Endothelial cell of hepatic sinusoid (primary cell): ENCODE measurements at regions not wholly inside any gene's neighbourhood (a gene's known extent, or its start where the extent isn't known, plus 50 kb on each side); places are given as distances from the start of the nearest gene placed in this dataset.

Experiments
- in situ Hi-C: cut with HindIII; loops from 2 replicates; pipeline ENCODE4 v1.10.0; 2017; ENCODE audit warnings: low sequenced_read_pairs

DNA sequence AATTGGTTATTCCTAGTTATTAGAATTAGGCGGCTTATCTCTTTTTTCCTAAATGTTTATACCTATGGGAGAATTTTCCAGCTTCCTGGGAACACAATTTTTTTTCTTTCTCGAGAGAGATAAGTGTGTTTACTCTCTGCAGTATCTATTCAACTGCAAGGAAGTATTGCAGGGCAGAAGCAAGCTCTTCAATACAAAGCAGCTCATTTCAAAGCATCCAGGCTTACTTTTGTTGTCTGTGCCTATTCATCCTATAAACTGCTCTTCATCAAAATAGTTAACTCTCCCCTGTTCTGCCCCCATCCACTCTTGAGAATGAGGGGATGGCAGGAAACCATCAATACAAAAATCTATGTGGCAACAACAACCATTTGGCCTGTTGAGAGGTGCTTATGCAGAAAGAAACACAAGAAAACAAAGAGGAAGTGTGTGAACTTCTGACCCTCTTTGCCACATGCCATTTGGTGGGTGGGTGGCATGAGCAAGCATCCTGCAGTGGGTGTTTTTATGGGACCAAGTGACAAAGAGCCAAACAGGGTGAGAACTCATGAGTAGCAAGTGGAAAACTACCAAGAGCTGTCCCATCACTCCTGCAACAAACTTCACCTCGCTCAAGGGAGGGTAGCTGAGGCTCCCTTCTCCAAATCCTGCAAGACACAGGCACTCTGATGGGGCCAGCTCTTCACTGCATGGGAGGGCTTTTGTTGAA lies 50.6 kb upstream of the MRPS6 start:
- in situ Hi-C loops = no loop called here

DNA sequence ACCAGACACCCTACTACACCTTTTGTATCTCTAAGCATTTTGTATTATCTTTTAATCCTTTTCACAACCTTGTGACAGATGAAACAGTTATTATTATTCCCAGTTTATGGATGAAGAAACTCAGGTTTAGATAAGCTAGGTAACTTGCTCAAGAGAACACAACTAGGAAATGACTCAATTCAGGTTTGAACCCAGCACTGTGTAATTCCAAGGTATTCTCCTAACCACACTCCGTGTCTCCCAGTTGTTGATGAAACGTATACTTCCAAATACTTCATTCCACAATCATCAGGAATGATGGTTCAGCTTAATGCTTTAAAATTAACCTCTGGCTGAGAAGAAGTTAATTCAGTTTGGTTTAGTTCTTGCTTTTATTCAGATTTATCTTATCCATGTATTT lies 51.7 kb upstream of the MRPS6 start:
- in situ Hi-C loops = no loop called here

DNA sequence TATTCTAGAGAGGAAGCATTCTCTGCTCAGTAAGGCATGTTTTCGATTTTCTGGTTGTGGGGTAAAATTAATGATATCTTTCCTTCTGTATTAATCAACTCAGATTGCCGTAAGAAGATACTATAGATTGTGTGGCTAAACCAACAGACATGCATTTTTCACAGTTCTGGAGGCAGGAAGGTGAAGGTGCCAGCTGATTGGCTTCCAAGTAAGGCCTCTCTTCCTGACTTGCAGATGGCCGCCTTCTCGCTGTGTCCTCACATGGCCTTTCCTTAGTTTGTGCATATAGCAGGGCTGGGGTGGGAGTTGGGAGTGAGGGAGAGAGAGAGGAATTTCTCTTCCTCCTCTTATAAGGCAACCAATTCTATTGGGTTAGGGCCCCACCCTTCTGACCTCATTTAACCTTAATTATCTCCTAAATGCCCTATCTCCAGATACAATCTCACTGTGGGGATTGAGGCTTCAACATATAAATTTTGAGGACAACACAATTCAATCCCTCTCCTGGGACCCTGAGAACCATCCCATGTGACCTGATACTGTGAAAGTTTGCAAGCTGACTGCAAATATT lies 52.3 kb upstream of the MRPS6 start:
- in situ Hi-C loops = no loop called here

DNA sequence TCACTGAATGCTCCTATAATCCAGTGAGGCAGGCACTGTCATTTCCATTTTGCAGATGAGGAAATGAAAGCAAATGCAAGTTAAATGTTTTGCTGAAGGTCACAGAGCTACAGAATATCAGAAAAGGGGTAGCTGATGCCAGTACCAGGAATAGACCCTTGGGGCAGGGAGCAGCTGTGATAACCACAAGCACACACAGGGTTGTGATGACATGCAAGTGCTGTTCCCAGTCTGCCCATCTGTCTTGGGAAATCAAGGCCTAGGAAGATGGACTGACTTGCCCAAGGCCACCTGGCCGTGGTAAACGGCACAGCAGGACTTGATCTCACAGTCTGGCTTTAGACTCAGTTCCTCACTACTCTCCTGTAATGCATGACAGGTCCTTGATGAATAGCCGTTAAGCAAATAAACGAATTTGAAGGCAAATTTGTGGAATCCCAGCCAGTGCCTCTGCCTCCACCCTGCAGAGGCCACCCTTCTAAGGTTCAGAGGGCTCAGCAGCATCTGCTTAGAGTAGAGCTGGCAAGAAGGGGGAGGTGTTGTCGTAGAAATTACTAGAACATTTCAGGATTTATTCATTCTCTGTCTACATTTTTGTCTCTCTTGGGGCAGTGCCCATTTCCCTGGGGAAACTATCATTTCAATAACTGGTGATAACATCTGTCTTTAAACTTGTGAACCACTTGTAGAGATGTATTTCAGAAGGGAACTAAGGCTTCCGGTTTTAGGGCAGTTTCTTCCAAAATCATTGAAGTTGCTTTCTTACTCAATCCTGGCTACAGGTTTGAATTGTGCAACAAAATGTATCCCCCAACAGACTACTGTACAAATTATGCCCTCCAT lies 53.2 kb upstream of the MRPS6 start:
- in situ Hi-C loops = no loop called here

DNA sequence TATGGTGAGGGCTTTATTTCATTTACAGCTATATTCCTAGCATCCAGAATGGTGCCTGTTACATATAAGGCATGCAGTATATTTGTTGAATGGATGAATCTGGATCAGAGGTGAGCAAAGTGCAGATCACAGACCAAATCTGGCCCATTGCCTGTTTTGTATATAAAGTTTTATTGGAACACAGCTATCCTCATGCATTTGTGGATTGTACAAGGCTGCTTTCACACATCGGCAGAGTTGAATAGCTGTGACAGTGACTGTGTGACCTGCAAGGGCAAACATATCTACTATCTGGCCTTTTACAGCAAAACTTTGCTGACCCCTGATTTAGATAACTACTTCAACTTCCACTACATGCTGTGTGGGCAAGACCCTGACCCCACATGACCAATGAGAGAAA lies 54.0 kb upstream of the MRPS6 start:
- in situ Hi-C loops = no loop called here

DNA sequence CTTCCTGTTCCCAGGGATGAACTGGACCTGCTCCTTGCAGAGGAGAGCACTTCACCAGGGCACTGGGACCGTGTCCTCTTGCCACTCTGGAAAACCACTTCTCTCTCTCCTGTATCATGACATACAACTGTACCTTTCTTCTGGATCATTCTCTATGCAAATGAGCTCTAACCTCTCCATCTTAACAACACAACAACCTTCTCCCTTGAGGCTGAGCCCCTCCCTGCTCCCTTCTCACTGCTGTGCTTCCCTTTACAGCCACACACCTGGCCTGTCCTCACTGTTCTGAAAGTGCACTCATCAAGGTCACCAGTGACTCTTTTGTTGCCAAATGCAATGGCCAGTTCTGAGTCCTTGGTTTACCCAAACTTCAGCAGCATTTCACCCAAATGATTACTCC lies 54.5 kb upstream of the MRPS6 start:
- in situ Hi-C loops = no loop called here

DNA sequence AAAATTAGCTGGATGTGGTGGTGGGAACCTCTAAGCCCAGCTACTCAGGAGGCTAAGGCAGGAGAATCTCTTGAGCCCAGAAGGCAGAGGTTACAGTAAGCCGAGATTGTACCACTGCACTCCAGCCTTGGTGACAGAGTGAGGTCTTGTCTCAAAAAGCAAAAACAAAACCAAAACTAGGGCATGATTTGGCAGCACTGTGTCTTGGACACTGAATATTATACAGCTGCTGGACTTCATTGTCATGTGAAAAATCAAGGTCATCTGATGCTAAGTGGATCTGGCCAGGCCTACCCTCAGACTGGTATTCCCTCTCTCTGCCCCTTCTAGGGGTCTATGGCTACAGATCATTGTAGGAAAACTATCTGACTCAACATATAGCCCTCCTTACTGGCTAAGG lies 55.2 kb upstream of the MRPS6 start:
- in situ Hi-C loops = no loop called here

DNA sequence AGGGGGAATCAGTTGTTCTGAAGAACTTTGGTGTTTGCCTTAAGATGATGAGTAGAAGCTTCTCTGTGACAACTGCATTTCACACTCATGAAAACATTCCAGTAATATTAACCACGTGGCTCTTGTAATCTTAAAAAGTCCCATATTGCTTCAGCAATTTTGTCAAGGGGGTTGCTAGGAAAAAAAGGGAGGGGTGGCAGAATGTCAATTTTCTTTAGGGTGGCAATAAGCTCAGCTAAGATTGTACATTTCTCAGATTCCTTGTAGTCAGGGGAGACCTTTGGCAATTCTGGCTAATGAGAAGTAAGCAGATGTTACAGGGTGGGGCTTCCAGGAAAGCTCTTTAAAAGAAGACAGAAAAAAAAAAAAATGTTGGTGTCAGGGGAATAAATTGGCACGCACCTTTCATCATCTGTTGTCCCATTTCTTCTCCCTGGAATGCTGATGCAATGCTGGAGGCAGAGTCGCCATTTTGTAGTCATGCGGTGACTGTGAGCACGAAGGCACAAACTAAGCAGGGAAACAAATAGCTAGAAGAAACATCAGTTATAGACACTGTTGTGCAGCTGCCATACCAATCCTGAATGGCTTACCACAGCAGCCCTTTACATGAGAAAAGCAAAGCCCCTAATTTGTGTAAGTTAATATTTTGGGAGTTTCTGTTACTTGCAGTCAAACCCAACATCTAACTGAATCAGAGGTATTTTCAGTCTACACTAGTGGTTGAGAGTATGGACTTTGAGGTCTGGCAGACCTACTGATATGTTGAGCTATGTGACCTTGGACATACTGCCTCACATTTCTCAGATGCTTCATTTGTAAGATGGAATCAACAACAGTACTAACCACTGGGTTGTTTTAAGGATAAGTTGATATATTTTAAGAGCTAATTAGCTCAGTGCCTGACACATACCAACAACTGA lies 56.1 kb upstream of the MRPS6 start:
- in situ Hi-C loops = no loop called here

DNA sequence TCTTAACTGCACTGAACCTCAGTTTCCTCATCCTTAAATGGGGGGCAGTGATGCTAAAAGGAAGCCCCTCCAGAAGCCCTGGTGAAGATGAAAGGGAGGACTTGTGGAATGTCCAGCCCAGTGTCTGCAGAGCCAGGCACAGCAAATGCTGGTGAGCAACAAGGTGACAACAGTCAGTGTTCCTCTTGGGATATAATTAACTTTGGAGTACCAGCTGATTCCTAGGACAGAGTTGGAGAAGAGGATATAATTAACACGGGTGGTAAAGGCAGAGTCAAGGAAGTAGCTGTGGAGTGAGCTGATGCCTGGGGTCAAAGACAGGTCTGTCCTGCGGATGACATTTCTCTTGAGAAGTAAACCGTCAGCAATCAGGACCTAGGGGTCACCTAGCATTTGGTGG lies 60.7 kb upstream of the MRPS6 start:
- in situ Hi-C loops = no loop called here

DNA sequence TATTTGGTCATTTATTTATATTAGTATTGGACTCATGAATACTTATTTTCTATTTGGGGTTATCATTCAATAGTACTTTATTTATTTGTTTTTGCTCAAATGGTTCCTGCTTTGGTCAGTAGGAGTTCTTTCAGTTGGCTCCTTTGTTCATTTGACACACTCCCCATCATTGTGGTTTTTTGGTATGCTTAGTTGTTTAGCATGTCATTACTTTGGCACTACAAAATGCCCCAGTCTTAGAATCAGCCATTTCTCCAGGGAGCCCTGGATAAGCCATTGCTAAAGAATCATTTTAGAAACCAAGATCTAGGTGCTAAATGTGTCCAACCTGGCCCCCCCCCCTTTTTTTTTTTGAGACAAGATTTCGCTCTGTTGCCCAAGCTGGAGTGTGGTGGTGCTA lies 61.7 kb upstream of the MRPS6 start:
- in situ Hi-C loops = no loop called here

DNA sequence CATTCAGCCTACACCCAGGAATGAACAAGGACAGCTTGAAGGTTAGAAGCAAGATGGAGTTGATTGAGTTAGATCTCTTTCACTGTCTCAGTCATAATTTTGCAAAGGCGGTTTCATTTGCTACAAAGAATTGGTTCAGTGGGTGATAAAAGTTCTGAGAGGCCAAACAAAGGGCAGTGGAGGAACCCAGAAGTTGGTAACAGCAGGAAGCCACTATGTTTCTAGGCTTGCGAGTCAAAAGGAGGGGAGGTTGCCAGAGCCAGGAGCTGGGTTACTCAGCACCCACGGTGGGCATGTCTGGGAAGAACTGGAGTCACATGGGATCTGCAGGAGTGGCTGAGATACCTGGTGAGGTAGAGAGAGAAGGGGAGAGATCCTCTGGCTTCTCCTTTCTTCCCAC lies 64.2 kb upstream of the MRPS6 start:
- in situ Hi-C loops = no loop called here

DNA sequence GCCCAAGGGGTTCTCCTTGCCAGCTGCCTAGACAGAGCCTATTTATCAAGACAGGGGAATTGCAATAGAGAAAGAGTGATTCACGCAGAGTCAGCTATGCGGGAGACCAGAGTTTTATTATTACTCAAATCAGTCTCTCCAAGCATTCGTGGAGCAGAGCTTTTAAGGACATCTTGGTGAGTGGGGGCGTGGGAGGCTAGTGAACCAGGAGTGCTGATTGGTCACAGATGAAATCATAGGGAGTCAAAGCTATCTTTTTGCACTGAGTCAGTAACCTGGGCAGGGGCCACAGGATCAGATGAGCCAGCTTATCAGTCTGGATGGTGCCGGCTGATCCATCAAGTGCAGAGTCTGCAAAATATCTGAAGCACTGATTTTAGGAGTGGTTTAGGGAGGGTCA lies 64.8 kb upstream of the MRPS6 start:
- in situ Hi-C loops = no loop called here

DNA sequence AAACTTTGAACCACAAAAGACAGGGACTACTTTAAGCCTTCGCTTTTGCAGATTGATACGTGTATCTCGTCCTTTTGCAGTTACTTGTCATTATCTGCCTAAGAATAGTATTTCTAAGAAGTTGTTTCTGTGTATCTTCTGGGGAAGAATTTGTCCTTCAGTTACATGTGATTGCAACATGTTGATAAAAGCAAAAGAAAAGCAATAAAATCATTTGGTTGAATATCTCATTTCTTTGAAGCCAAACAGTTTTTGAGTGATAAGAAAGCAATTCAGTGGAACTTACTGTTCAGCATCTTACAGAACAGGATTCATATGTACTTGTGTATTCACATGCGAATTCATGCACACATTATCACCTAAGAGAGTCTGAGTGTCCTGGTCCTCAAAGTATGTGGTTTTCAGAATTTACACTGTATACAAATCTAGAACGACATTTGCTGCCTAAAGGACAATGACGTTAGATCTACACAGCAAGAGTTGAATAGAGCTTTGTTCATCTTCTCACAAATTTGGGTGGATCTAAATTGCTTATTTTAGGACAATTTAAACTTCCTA lies 66.7 kb upstream of the MRPS6 start:
- in situ Hi-C loops = no loop called here

DNA sequence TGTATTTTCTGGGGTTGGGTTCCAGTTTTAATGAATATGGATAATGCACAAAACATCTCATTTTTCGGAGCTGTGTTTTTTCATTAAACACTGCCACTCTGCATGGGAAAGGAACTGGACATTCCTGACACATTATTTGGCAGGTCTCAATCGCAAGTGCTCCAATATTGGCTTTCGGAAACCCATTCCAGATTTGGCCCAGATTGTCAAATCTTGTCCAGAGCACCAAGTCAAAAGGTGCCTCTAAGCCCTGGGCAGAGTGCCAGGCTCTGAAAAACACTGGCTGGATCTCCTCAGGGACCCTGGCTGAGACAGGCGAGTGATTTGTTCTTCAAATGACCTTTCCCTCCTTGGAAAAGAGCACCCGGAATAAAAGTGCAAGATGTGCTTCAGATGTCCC lies 68.4 kb upstream of the MRPS6 start:
- in situ Hi-C loops = no loop called here

DNA sequence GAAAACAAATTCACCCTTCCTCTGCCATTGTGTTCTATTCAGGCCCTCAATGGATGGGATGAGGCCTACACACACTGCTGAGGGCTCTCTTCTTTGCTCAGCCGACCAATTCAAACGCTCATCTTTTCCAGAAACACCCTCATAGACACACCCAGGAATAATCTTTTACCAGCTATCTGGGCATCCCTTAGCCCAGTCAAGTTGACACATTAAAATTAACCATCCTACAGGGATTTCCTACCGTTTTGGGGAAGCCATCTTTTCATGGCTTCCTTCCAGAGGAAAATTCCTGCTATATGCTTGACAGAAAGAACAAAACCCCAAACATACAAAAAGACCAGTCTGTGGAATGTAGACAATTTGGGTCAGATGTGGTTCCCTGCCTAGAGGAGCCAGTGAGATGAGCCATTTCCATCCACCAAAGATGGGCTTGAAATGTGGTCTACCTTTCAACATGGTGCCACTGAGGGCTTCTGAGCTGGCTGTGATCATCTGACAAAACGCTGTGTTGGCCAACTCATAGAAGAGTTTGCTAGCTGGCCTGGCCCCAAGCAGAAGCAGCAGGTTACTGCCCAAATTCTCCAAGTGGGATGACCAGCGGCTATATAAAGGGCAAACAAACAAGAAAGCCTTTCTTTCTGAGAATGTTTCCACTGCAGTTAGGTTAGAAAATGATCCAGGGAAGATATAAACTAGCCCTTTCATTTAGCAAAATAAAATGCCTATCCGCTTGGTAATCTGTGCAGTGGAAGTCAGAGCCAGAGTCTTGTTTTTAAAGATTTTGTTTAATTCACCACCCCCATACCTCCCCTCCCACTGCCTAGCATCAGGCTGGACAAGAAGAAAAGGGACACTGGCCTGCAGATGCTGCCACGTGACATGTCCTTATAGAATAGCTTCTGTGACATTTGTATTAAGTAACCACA lies 69.1 kb upstream of the MRPS6 start:
- in situ Hi-C loops = no loop called here

DNA sequence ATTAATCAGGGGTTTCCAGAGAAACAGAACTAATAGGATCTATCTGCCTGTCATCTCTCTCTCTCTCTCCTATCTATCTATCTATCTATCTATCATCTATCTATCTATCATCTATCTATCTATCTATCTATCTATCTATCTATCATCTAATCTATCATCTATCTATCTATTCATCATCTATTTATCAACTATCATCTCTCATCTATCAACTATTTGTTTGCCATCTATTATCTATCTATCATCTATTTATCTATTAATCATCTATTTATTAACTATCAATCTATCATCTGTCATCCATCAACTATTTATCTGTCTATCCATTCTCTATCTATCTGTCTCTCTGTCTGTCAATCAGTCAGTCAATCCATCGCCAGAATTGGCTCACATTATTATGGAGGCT lies 70.0 kb upstream of the MRPS6 start:
- in situ Hi-C loops = no loop called here

DNA sequence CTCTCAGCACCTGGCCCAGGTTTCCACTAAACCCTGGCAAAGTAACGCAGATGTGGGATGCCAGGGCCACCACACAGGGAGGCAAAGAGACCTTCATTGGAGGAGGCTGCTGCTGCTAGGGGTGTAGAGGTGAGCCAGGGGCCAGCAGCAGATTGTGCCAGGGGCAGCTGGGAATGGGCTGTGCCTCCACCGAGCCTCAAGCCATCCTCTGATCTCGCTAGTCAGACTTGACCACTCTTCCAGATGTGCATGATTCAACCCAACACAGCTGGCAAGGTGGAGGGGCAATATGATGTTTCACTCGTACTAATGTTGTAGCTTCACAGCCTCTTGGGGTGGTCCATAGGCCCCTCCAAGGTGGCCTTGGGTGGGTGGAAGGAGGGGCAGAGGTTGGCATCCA lies 73.0 kb upstream of the MRPS6 start:
- in situ Hi-C loops = no loop called here

DNA sequence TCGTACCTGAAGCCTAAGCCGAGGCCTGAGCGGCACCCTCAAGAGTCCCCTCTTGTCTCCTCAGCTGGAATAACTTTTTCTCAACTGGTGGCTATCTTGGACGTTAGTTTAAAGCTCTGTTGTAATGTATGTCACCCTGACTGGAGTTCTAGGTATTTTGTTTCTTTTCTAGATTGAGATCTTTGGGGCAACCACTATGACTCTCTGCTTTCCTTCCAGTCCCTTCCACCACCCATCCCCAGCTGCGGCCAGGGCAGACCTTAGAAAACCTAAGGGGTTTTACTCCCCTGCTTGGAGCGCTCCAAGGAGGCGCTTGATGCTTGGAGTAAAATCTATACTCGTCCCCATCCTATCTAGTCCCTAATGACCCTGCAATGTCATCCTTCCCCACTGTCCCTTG lies 74.6 kb upstream of the MRPS6 start:
- in situ Hi-C loops = no loop called here

DNA sequence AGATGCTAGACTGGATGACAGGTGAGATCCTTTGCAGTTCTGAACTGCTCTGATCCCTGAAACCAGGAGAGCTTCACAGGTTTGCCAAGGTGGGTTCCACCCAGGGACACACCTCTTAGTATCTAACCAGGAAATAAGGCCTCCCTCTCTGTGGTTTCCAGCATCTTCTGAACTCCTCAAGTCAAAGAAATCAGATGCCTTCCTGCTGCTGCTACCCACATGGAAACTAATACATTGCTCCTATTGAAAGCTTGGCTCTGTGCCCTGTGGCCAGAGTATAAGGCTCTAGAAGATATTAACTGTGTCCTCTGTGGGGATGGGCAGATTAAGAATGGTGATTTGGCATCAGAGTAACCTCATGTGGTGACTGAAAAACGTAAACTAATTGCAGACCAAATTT lies 75.0 kb upstream of the MRPS6 start:
- in situ Hi-C loops = no loop called here

DNA sequence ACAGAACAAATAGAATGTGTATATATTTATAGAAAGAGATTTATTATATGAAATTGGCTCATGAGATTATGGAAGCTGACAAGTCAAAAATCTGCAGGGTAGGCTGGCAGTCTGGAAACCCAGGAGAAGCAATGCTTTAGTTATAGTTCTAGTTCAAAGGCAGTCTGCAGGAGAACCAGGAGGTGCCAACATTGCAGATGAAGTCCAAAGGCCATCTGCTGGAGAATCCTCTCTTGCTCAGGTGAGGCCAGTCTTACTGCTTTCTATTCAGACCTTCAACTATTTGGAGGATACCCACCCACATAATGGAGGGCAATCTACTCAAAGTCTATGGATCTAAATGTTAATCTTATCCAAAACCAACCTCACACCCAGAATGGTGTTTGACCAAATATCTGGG lies 75.9 kb upstream of the MRPS6 start:
- in situ Hi-C loops = no loop called here
